ENCODE measurements at regions not wholly inside any gene's neighbourhood (a gene's known extent, or its start where the extent isn't known, plus 50 kb on each side); places are given as distances from the start of the nearest gene placed in this dataset.

DNA sequence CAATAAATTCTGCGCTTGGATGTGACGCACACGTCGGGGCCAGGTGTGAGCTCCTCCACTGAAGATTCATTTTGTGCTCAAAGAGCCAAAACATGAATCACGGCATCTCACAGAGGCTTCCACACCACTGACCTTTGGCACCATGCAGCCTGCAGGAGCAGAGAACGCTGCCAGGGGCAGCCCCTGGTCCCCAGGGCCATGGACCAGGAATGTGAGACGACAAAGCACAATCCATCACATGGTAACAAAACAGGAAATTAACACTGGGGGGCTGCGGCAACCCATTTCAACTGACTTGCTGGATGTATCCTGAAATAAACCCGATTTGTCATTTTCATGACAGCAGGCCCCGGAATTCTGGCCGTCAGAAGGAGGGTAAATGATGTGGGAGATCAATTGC is 167.5 kb upstream of the IGF1R start:
- DNase-seq, result no peak

DNA sequence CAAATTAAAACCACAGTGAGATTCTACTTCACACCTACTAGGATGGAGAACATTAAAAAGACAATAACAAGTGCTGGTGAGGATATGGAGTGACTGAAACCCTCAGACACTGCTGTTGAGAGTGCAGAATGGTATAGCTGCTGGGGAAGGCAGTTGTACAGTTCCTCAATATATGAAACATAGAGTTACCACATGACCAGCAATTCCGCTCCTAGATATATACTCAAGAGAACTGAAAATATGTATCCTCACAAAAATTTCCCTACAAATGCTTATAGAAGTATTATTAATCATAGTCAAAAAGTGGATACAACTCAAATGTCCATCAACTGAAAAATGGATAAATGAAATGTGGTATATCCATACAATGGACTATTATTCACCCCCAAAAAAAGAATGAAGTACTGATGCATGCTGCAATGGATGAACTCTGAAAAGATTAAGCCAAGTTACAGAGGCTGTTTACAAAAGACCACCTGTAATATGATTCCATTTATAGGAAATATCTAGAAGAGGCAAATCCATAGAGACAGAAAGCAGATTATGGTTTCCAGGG is 164.7 kb upstream of the IGF1R start:
- DNase-seq, result no peak

DNA sequence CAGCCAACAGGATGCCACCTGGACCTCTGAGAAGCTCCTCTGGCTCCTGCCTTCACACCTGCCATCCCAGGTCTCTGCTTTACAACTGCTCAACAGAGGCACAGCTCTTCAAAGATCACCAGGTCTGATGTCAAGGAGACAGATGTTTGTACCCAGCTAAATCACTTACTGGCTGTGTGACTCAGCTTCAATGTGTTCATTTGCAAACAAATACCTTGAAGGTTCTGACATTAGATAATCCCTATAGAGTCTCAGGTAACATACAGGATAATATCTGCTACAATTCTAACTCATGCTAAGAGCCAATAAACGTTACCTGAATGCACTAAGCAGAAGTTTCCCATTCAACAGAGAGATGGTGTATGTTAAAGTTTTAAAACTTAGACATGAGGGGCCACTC is 163.4 kb upstream of the IGF1R start:
- DNase-seq, result no peak

DNA sequence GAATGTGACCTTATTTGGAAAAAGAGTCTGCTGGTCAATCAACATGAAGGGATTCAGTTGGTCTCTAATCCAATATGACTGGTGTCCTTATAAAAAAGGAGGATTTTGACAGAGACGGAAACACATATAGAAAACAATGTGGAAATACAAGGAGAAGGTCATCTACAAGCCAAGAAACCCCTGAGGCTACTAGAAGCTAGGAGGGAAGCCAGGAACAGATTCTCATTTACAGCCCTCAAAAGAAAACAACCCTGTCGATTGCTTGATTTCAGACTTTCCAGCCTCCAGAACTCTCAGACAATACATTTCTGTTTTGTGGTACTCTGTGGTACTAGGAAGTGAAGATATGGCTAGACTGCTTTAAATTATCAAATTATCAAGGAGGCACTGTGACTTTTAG is 162.9 kb upstream of the IGF1R start:
- DNase-seq, result no peak

DNA sequence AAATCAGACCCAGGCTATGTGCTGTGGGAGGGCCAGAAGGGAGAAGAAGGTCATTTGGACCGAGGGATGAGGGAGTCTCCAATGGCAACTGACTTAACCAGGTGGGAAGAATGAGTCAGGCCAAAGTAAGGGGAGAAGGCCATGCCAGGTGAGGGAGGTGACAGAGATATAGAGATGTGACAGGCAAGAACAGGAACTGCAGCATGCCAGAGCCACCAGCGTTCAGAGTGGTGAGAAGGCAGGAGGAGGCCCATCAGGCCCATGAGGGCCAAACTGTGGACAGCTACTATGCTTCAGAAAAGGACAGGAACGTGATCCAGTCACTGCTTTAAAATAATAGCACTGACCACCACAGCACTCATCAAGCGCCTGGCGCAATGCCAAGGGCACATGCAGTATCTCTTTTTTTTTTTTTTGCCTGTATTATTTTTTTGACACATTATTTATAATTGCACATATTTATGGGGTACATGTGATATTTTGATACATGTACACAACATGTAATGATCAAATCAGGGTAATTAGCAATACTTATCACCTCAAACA is 154.3 kb upstream of the IGF1R start:
- DNase-seq, result no peak

DNA sequence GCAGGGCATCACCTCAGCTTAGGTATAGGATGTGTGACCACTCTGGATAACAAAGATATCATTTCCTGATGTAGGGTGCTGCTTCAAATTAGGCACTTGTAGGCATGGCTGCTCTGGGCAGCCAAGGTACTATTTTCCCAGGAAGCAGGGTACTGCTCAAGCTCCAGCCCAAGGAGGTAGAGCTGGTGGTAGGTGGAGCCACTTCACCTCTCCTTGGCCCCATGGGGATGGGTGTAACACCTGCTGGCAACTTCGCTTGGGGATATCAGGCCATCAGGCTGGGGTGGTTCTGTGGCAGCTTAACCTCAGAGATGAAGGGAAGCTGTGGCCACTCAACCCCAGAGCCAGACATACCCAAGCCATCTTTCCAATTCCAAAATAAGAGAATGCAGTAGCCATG is 147.1 kb upstream of the IGF1R start:
- DNase-seq, result no peak

DNA sequence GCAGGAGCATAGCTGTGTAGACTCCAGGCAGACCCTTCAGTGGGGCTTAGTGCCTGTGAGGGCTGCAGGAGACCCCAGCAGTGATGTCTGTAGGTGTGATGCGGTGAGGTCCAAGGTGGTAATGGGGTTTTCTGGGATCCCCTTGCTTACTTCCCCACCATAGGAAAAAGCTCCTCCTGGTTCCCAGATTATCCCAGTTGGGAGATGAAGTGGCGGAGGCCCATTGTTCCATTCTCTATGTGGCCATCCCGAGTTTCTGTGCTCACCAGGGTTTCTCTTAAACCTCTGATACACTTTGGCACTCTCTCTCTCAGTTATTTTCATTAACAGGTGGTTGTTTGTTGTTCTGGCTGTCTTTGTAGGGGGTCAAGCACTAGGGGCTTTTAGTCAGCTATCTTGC is 146.7 kb upstream of the IGF1R start:
- no peak for DNase-seq

DNA sequence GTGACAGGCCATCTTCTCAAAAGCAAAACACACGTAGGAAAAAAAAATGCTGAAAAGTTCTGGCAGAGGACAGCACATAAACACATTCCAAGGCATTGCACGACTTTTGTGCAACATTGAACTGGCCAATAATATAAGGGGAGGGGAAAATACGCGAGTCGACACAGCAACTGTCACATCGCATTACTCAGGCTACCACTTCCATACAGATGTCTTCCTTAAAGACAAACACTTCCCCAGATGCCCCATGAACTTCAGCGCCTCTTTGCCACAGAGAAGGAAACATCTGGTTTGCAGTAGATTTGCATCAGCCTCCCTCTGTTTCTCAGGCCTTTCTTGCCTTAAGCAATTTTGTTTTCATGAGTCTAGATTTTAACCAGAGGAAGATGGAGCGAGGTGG is 144.4 kb upstream of the IGF1R start:
- no peak for DNase-seq

DNA sequence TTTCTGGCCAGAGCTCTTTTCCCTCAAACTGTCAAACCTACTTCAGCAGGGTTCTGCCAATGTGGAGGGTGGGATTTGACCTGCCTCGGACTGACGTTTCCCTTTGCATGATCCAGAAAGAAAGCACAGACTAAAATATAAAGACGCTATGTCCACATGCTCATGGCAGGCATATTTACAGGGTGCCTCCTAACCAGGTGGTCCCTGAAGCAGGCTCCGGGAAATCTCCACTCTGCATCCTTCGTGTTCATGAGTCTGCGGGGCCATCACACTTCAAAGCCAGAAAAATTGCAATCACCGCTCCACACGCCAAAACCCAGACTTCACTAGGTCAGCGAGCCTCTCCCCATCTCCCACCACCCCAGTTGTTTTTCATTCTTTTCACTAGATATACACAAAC is 143.3 kb upstream of the IGF1R start:
- DNase-seq, result no peak

DNA sequence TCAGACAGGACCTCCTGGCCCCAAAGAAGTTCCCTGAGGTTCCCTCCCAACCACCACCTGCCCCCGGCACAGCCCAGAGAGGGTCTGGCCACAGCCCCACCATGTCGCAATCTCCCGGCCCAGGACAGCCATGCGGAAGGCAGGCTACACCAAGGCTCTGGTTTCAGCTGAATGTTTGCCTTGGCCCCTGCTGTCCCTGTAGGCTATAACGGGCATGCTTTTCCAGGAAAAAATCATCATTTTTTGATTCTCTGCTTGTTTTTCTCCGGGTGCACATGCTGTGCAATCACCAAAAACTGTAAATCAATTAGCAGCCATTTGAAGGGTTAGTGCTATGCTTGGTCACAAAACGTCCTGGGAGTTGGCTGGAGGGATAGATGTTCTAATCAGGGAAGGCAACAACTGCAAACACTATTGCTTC is 142.7 kb upstream of the IGF1R start:
- no peak for DNase-seq

DNA sequence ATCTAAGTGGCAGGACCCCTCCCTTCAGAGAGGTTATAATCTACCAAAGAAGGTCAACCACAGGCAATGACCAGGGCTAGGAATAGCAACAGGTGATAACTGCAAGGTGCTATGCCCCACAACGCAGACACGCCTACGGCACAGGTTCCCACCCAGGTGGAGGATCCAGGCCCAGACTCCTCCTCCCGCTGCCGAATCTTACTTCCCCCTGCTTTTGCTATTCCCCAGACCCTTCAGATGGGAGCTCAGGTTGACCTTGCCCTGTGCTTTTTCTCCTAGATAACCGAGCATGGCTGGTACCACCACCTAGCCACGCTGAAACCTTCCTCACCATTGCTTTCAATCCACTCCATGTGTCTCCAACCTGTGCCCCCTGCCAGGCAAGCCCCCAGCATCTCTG is 142.2 kb upstream of the IGF1R start:
- DNase-seq, result no peak

DNA sequence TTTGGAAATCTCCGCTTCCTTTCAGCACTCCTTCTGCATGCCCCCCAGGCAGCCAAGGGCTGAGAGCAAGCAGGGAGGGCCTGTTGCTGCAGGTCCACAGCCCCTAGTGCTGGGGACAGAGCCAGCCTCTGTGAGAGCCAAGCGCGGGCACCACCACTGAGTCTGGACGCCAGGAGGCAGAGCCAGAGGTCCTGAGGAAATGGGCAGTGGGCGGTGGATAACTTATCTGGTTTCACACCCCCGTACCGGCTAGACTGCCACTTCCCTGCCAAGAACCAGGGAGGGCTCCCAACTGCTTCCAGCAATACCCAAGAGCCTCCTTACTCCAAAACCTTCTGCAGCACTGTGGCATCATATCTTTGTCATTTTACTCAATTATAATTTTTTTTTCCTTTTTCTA is 141.6 kb upstream of the IGF1R start:
- no peak for DNase-seq

DNA sequence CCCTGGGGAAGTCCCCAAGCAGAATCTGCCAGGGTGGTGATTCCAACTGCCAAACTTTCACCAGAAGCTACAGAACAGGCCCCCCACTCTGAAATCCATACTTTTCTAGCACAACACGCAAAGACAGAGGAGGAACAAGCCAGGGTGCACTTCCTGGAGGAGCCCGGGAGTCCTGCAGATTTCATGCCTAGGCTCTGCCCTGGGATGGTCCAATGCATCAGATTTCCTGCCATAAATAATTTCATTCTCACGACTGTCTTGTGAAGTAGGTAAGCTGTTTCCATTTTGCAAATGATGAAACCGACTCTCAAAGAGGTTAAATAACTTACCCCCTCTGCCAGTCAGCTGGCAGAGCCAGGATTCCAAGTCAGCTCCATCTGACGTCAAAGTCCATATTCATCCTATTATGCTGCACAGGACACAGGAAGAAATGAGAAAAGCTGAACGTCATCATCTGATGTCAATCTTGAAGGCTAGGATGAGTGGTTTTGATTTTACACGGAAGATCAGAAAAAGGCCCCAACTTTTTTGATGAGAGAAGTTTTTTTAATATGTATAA is 134.8 kb upstream of the IGF1R start:
- DNase-seq, result no peak

DNA sequence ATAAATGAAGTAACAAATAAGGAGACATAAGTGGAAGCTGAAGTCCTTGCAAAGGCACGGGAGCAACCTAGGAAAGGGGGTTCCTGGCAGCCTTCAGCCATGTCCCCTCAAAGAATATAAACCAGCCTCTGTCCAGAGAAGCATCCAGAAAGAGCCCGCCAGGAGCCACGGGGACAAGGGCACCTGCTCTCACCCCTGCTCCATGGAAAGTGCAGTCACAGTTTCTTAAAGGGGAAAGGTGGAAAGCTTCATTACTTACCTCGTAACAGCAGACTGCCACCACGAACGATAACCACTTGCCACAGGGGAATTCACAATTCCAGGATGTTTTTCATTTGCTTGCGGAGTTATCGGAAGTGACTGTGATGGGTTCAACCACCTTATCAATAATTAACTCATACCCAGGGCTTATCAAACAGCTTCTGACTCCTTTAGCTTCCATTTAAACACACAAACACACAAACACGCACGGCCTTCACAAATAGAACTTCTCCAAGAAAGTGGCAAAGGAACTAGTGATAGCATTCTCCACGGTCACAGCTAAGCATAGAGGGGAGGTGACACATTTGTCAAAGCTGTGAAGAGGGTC is 134.2 kb upstream of the IGF1R start:
- no peak for DNase-seq

DNA sequence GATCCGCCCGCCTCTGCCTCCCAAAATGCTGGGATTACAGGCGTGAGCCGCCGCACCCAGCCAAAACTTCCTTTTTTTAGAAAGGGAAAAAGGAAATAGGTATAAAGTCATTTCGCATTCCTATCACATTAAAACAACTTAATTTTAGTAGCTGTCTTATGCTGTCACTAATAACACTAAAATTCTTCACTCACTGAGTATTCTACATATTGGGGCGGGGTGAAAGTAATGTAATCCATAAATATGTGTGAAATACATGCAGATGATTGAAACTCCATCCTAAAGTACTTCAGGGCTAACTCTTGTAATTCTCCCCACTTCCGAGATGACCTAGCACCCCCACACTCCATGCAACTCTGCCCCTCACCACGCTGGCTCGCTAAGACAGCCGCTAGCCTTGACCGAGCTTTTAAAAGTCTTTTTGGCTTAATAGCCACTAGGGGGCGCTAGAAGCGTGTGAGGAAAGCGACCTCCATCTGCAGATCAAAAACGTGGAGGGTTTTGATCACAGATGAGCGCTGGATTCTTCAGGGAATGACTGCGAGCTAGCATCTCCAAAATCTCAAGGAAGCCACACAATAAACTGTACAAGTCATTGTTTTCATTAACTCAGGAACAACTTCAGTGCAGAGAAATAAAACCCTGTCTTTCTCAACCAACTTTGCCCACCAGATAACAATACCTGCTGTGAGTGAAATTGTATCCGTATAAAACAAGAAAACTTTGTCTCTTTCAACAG is 129.3 kb upstream of the IGF1R start:
- DNase-seq, result peak; percentile 0

DNA sequence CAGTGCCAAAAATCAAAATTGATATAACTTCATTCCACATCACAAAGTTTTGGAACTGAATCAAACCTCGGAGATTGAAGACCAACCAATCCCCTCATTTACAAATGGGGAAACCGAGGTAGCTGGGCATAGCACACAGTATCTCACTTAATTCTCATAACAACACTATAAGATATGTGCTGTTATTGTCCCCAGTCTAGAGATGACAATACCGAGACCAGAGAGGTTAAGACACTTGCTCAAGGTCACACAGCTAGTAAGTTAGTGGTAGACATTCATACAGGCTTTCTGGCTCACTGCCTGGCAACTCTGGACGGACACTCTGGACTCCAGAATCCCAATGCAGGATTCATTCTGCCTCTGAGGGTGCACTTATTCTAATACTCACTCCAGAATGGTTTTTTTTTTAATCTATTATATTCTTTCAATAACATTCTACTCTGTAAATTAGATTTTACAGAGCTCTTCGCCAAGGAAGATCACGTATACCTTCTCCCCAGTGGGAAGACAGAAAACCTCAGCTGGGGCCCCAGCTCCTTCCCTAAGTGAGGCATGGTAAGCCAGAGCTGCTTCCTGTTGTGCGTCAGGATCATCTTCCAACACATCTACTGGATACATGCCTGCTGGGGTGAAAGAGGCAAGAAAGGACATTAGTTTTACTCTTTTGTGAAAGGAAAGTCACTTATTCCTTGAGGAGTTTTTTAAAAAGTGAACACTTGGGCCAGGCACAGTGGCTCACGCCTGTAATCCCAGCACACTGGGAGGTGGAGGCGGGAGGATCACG is 128.4 kb upstream of the IGF1R start:
- DNase-seq, result no peak

DNA sequence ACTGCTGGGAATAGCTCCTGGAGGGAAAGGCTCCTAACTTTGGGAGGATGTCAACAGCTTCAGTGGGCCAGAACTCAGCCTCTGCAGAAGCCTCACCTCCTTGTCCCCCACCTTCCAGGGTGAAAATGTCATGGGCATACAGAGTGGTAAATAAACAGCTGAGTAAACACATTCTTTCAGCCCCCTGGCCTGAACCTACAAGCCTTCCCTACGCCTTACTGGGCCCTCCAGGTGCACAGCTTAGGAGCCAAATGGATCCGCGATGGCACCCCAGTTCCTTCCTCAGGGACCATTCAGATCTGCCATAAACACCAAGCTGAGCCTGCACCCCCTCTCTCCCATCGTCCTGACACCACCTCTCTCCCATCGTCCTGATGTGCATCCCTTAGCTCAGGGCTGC is 126.2 kb upstream of the IGF1R start:
- DNase-seq, result no peak

DNA sequence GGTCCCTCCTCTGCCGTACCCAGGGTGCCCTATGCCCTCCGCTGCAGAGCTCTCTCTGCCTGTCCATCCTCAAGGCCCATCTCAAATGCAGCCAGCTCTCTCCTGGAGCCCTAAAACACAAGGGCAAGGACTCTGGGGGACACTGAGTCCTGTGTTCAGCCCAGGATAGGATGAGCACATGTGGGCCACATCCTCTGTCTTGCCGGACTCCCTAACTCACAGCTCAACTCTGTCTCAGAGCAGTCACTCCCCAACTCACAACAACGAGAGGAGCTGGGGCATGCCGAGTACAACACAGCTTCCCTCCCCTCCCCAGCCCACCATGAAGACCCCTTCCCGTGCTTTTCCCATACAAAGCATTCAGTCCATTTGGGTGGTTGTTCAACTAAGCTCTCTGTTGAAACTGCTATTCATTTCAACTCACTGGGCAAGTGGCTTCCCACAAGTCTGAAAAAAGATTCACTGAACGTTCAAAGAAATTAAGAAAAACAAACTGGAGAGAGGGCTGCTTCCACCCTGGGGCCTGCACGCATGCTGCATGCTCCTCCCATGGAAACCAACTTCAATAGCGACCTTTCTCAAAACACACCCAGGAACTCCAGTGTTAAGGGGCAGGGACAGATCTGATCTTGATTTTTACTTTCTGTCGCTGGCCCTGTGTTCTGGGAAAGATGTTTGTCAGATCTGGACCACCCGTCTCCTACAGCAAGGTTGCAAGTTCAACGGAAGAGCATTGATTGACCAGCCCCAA is 124.3 kb upstream of the IGF1R start:
- no peak for DNase-seq

DNA sequence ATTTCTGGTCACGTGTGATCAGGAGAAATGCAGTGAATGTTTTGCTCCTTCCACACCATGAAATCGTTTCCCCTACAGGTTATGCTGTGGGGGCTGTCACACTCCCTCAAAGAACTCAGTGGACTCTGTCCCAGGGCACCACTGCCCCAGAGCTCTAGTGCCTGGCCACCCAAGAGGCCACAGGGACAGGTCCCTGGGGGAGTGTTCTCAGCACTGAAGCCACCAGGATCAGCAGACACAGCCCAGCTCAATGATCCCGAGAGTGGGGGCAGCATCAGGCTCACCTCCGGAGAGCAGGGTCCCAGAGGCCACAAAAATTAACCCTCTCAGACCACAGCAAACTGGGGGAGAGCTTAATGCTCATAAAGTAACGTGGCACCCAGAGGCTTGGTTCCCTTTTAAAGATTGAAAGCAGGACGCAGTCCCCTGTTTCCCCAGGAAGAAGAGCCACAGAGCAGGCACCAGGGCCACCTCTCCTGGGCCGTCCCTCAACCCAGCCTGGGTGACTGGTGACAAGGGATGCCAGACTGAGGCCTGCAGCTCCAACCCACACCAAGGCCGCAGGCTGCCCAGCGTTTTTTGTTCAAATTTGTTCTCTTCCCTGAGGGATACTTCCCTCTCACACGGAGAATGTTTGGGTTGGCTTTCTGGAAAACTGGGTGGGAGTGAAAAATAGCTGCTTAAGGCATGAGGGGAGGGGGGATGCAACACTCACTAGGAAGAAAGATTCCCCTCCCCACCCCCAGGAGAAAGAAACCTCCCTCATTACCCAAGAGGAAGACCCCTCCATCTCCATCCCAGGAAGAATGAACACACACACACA is 123.3 kb upstream of the IGF1R start:
- no peak for DNase-seq

DNA sequence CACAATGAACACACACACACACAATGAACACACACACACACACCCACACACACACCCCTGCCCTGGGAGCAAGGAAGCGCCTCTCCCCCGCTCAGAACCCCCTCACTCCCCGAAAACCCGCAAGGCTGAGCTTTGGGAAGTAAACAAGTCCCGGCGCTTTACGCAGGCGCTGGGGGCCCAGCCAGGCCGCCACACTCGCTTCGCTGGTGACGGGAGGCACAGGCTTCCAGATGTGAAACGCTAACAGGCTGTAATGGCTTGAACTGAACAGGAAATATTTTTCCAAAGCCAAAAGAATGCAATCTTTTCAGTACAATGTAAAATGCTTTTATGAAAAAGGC is 122.7 kb upstream of the IGF1R start:
- DNase-seq, result no peak

DNA sequence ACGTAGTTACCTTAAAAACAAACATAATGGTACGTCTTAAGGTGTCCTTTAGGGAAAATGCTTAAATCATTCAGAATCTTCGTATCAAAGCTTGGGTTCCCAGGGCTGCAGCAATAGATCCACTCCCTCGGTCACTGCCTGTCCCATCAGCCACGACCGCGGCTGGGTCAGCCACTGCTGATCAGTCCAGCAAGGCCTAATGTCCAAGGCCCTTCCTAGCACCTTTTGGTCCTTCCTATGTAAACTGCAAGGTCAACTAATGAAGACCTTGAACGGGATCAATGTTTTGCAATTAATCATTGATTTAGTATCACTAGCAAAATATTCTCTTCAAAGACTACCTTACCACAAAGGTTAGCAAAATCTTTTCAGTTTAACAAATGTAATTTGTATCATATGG is 122.2 kb upstream of the IGF1R start:
- DNase-seq, result no peak
